A549 (cell line): ENCODE measurements at regions not wholly inside any gene's neighbourhood (a gene's known extent, or its start where the extent isn't known, plus 50 kb on each side); places are given as distances from the start of the nearest gene placed in this dataset.

ENCODE experiments used
- ATAC-seq, 2 experiments: fragments of 200-7000 bp in 1 of 2; fragments of >200 bp in 1 of 2; cut with Nextera tagmentation in 1 of 2; cut with Tn5 transposase in 1 of 2; 3 replicates each; pipeline versions ENCODE4 v1.8.0 to v1.9.1; 2018 to 2020; ENCODE audit warnings: mild to moderate bottlenecking in 1 of 2, moderate library complexity in 1 of 2
- CTCF ChIA-PET: fragments of 300-600 bp; sonication (Branson Sonifier 250); formaldehyde crosslinking; extraction: SDS; loops from one replicate; lab custom pipeline; 2021; ENCODE audit warnings: antibody characterized with exemption, inconsistent platforms; lab: Yijun Ruan, JAX
- POLR2A ChIA-PET: fragments of 350-600 bp; formaldehyde crosslinking; extraction: SDS; loops from one replicate; lab custom pipeline; 2021; ENCODE audit warnings: antibody characterized with exemption, inconsistent platforms; lab: Yijun Ruan, JAX
- DNase-seq, 2 experiments: peaks; one replicate each; pipeline versions ENCODE4 v3.0.0 to v3.0.0-alpha.2; 2011 to 2016; ENCODE audit warnings: low read depth in 1 of 2, low spot score in 1 of 2
- FAIRE-seq: peaks from 2 replicates; lab custom pipeline; 2011; peaks lifted over from hg19 to GRCh38; lab: Jason Lieb, UNC
- H3K27ac ChIP-seq, 2 experiments: fragments of >200 bp; sonication (Bioruptor Twin); formaldehyde crosslinking; 3 replicates each; pipeline ENCODE4 v1.5.1; 2016 to 2017
- H3K4me1 ChIP-seq: fragments of >200 bp; sonication (Bioruptor Twin); formaldehyde crosslinking; 3 replicates; pipeline ENCODE4 v1.6.1; 2016
- H3K4me2 ChIP-seq: fragments of >200 bp; sonication (Bioruptor Twin); formaldehyde crosslinking; 3 replicates; pipeline ENCODE4 v1.6.1; 2016
- H3K4me3 ChIP-seq: fragments of >200 bp; sonication (Bioruptor Twin); formaldehyde crosslinking; 3 replicates; pipeline ENCODE4 v1.5.1; 2016
- H3K9me3 ChIP-seq: fragments of >200 bp; sonication (Bioruptor Twin); formaldehyde crosslinking; 3 replicates; pipeline ENCODE4 v1.6.1; 2016
- BHLHE40 ChIP-seq: IDR thresholded peaks from 2 replicates; pipeline ENCODE4 v1.6.1; 2012; ENCODE audit warnings: low read depth, low read length, inconsistent platforms
- CEBPB ChIP-seq, 2 experiments: fragments of >200 bp in 1 of 2; sonication (Bioruptor Twin) in 1 of 2; formaldehyde crosslinking in 1 of 2; IDR thresholded peaks; 2 replicates each; pipeline ENCODE4 v1.6.1; 2012 to 2016
- CHD4 ChIP-seq: fragments of 200-600 bp; sonication (generic); IDR thresholded peaks from 2 replicates; pipeline ENCODE4 v1.6.1; 2016; ENCODE audit warnings: antibody characterized with exemption, mild to moderate bottlenecking, borderline replicate concordance
- EHF ChIP-seq: fragments of 250-450 bp; sonication (Bioruptor Pico); IDR thresholded peaks from 2 replicates; pipeline ENCODE4 v1.5.0; 2020; ENCODE audit warnings: mild to moderate bottlenecking
- EP300 ChIP-seq, 2 experiments: fragments of >200 bp; sonication (Bioruptor Twin); formaldehyde crosslinking; IDR thresholded peaks; 2 replicates in 1 of 2; 3 replicates in 1 of 2; pipeline ENCODE4 v1.6.1; 2016 to 2017
- FOXS1 ChIP-seq: fragments of 250-450 bp; sonication (Bioruptor Pico); IDR thresholded peaks from 2 replicates; pipeline ENCODE4 v1.5.0; 2020; ENCODE audit warnings: mild to moderate bottlenecking, moderate library complexity
- HDAC2 ChIP-seq: fragments of 200-600 bp; sonication (generic); IDR thresholded peaks from 2 replicates; pipeline ENCODE4 v1.6.1; 2016
- HOXA7 ChIP-seq: fragments of 250-450 bp; sonication (Bioruptor Pico); IDR thresholded peaks from 2 replicates; pipeline ENCODE4 v1.5.0; 2020; ENCODE audit warnings: mild to moderate bottlenecking, moderate library complexity
- HOXB13 ChIP-seq: fragments of 250-450 bp; sonication (Bioruptor Pico); IDR thresholded peaks from 2 replicates; pipeline ENCODE4 v1.5.0; 2020; ENCODE audit warnings: low read depth, mild to moderate bottlenecking, moderate library complexity
- JUNB ChIP-seq: fragments of >200 bp; sonication (Bioruptor Twin); formaldehyde crosslinking; IDR thresholded peaks from 2 replicates; pipeline ENCODE4 v1.6.1; 2016
- MAFK ChIP-seq: fragments of 450-650 bp; IDR thresholded peaks from 2 replicates; pipeline ENCODE4 v1.6.1; 2014; ENCODE audit not compliant: partially characterized antibody
- MAZ ChIP-seq: fragments of 150-350 bp; IDR thresholded peaks from 2 replicates; pipeline ENCODE4 v1.6.1; 2014; ENCODE audit warnings: antibody characterized with exemption, low read depth, low read length, borderline replicate concordance
- NPAS2 ChIP-seq: fragments of 250-450 bp; sonication (Bioruptor Pico); IDR thresholded peaks from 2 replicates; pipeline ENCODE4 v1.8.0; 2022; ENCODE audit warnings: mild to moderate bottlenecking, moderate library complexity, borderline replicate concordance
- RARB ChIP-seq: fragments of 250-450 bp; sonication (Bioruptor Pico); IDR thresholded peaks from 2 replicates; pipeline ENCODE4 v1.8.0; 2021; ENCODE audit warnings: mild to moderate bottlenecking, moderate library complexity
- RNF2 ChIP-seq: fragments of 200-600 bp; sonication (generic); IDR thresholded peaks from 2 replicates; pipeline ENCODE4 v1.6.1; 2016; ENCODE audit warnings: low read depth, mild to moderate bottlenecking, antibody characterized with exemption, moderate library complexity, borderline replicate concordance
- SMC3 ChIP-seq: fragments of >200 bp; sonication (Bioruptor Twin); formaldehyde crosslinking; IDR thresholded peaks from 3 replicates; pipeline ENCODE4 v1.6.1; 2018; ENCODE audit warnings: inconsistent platforms
- SREBF2 ChIP-seq: fragments of 450-650 bp; IDR thresholded peaks from 2 replicates; pipeline ENCODE4 v1.6.1; 2014; ENCODE audit warnings: mild to moderate bottlenecking, moderate library complexity
- ZFP36 ChIP-seq: fragments of 450-650 bp; IDR thresholded peaks from 2 replicates; pipeline ENCODE4 v1.6.1; 2014; ENCODE audit warnings: borderline replicate concordance; ENCODE audit not compliant: partially characterized antibody
- ZNF302 ChIP-seq: fragments of 250-450 bp; sonication (Bioruptor Pico); IDR thresholded peaks from 2 replicates; pipeline ENCODE4 v1.9.0; 2021; ENCODE audit warnings: inconsistent platforms, mild to moderate bottlenecking, moderate library complexity
- WGBS: methylation state at CpG from one replicate; pipeline ENCODE4 v1.1.6; 2017; ENCODE audit errors: missing lambda C conversion rate; 5-methylcytosine and 5-hydroxymethylcytosine counted together
- TF ChIP-seq, protein P1 (sequence below): IDR thresholded peaks from 2 replicates; pipeline ENCODE4 v1.6.1; 2012
- TF ChIP-seq, protein P2 (sequence below): fragments of 200-600 bp; sonication (generic); IDR thresholded peaks from 2 replicates; pipeline ENCODE4 v1.6.1; 2016; ENCODE audit warnings: antibody characterized with exemption, mild to moderate bottlenecking, moderate library complexity
- TF ChIP-seq, protein P3 (sequence below): fragments of 250-450 bp; sonication (Bioruptor Pico); IDR thresholded peaks from 2 replicates; pipeline ENCODE4 v1.5.0; 2020; ENCODE audit warnings: low read depth, mild to moderate bottlenecking, moderate library complexity

DNA sequence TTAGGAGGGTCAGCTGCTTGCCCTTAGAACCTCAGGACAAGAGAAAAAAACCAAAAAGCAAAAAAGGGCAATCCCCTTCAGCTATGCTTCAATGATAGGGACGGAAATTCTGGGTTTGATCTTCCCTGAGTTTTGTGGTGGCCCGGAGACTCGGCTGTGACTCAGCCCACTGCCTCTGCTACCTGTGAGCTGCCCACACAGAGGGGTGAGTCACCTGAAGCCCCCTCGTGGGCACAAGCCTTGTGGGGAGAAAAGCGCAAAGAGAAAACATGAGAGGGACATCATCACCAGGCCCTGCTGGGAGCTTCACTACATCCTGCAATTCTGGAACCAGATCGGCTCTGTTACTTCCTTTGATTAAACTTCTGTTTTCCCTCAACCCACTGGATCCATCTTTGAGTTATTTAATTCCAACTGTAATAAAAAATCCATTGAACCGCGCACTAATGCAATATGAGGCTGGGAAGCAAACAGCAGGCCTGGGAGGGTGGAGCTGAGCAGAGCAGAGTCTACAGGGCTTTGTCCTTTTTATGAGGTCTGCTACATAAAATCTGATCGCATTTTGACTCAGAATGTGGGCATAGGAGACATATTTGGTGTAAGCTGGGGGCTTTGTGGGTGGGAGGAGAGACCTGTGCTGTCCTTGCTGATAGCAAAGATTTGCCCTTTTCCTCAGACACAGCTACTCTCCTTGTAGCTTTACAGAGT is 58.7 kb upstream of the STUM start:
- no peak for TF ChIP-seq EP300 (IDR thresholded peaks at IDR 0.05)
- TF ChIP-seq ZNF302 (CRISPR knock-in tag), result no peak
- TF ChIP-seq RNF2, result no peak
- no peak for TF ChIP-seq EHF (CRISPR knock-in tag)
- 60% methylated on average over 9 of the region's 9 CpGs for WGBS
- Histone ChIP-seq H3K9me3 (no peaks in the 10 kb centered on the region), H3K4me3 (no peak overlapping the region), H3K27ac (no peak overlapping the region), H3K4me2 (no peak overlapping the region), H3K4me1 (no peaks in the 10 kb centered on the region)
- no peak for FAIRE-seq
- ChIA-PET POLR2A (no interaction called here), CTCF (interaction anchor here (1.1 to 1.2 kb wide), 2 partner anchors 136 to 271 kb away, joined by 3 read pairs; no protein-coding TSS in a partner anchor)
- ATAC-seq, result no peak
- DNase-seq, result no peak

- TF ChIP-seq ZFP36 (no peak), NPAS2 (no peak), HDAC2 (no peak), FOXS1 (CRISPR knock-in tag) (no peak), HOXA7 (CRISPR knock-in tag) (no peak), JUNB (no peak), HOXB13 (no peak), CEBPB (IDR thresholded peaks at IDR 0.05) (no peak), RARB (CRISPR knock-in tag) (no peak), SMC3 (no peak), MAZ (no peak), CHD4 (no peak)
- TF ChIP-seq, protein P1, sequence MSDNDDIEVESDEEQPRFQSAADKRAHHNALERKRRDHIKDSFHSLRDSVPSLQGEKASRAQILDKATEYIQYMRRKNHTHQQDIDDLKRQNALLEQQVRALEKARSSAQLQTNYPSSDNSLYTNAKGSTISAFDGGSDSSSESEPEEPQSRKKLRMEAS, result no peak
- Histone ChIP-seq H3K27ac (no peak overlapping the region), H3K4me1 (no peaks in the 10 kb centered on the region), H3K4me2 (no peak overlapping the region), H3K4me3 (no peak overlapping the region), H3K9me3 (no peaks in the 10 kb centered on the region)
- ChIA-PET CTCF (interaction anchor here (1.1 to 1.2 kb wide), 2 partner anchors 136 to 271 kb away, joined by 3 read pairs; no protein-coding TSS in a partner anchor), POLR2A (no interaction called here)
- 38% methylated on average over 2 of the region's 2 CpGs for WGBS
- FAIRE-seq (no peak), DNase-seq (no peak), ATAC-seq (no peak; a peak in 1 of 6 replicates)
Observed at GRCh38 chr1:226490426-226490809, 58.1 kb upstream of the STUM start.

DNA sequence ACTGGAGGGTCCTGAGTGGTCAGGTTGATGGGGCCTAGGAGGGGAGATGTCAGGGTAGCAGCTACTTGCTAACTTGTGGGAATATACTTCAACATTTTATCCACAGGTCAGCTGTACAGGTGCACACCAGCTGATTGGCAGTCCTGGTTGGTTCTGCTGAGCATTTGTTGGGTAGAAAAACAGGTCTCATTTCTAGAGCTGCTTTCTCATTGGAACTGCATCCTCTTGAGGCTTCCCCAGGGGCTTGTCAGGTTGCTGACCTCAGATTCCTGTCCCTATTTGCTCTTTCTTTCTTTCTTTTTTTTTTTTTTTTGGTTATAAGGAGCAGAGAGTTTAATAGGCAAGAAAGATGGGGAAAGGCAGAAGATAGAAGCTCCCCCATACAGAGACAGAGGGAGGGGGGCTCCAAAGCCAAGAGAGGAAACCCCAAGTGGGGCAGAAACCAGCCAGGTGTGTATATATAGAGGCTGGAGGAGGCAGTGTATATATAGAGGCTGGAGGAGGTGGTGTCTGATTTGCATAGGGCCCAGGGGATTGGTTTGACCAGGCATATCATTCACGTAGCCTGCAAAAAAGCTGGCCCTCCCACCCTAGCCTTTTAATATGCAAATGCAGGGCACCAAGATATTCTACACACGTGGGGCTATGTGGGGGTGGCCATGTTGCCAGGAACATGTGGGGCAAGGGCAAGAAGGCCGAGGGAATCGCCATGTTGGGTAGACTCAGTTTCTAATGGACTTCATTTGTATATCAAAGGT is 57.3 kb upstream of the STUM start:
- 54% methylated on average over 4 of the region's 4 CpGs for WGBS
- H3K4me3 ChIP-seq, result no peak overlapping the region
- no peak for ATAC-seq
- no peak for DNase-seq
- ChIA-PET CTCF (no interaction called here), POLR2A (no interaction called here)
- FAIRE-seq, result no peak
- TF ChIP-seq MAFK (no peak), MAZ (no peak), BHLHE40 (no peak), SREBF2 (no peak)
- TF ChIP-seq, protein P2, sequence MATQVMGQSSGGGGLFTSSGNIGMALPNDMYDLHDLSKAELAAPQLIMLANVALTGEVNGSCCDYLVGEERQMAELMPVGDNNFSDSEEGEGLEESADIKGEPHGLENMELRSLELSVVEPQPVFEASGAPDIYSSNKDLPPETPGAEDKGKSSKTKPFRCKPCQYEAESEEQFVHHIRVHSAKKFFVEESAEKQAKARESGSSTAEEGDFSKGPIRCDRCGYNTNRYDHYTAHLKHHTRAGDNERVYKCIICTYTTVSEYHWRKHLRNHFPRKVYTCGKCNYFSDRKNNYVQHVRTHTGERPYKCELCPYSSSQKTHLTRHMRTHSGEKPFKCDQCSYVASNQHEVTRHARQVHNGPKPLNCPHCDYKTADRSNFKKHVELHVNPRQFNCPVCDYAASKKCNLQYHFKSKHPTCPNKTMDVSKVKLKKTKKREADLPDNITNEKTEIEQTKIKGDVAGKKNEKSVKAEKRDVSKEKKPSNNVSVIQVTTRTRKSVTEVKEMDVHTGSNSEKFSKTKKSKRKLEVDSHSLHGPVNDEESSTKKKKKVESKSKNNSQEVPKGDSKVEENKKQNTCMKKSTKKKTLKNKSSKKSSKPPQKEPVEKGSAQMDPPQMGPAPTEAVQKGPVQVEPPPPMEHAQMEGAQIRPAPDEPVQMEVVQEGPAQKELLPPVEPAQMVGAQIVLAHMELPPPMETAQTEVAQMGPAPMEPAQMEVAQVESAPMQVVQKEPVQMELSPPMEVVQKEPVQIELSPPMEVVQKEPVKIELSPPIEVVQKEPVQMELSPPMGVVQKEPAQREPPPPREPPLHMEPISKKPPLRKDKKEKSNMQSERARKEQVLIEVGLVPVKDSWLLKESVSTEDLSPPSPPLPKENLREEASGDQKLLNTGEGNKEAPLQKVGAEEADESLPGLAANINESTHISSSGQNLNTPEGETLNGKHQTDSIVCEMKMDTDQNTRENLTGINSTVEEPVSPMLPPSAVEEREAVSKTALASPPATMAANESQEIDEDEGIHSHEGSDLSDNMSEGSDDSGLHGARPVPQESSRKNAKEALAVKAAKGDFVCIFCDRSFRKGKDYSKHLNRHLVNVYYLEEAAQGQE, result no peak
- TF ChIP-seq, protein P3, sequence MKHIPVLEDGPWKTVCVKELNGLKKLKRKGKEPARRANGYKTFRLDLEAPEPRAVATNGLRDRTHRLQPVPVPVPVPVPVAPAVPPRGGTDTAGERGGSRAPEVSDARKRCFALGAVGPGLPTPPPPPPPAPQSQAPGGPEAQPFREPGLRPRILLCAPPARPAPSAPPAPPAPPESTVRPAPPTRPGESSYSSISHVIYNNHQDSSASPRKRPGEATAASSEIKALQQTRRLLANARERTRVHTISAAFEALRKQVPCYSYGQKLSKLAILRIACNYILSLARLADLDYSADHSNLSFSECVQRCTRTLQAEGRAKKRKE (CRISPR knock-in tag), result no peak
- no peaks in the 10 kb centered on the region for H3K9me3 ChIP-seq
- H3K4me1 ChIP-seq, result no peaks in the 10 kb centered on the region
- H3K27ac ChIP-seq, result no peak overlapping the region
- no peak overlapping the region for H3K4me2 ChIP-seq
